ENCODE measurements at regions not wholly inside any gene's neighbourhood (a gene's known extent, or its start where the extent isn't known, plus 50 kb on each side); places are given as distances from the start of the nearest gene placed in this dataset.

GRCh38 chr6:127015858-127016257 lies 102.6 kb upstream of the RSPO3 start:
- no peak for DNase-seq (ENCODE audit: low read depth)
- no peak overlapping the region for H3K4me3 ChIP-seq (ENCODE audit: control insufficient read depth, low read depth, low read length)
- no peak for TF ChIP-seq CTCF (IDR thresholded peaks at IDR 0.05; ENCODE audit: control insufficient read depth, insufficient read depth, low read depth, low read length, missing control alignments)

GRCh38 chr6:127019828-127020227 lies 98.6 kb upstream of the RSPO3 start:
- no peak for DNase-seq (ENCODE audit: low read depth)
- no peak for TF ChIP-seq CTCF (IDR thresholded peaks at IDR 0.05; ENCODE audit: control insufficient read depth, insufficient read depth, low read depth, low read length, missing control alignments)

GRCh38 chr6:127022302-127022701 lies 96.2 kb upstream of the RSPO3 start:
- H3K4me3 ChIP-seq (ENCODE audit: control insufficient read depth, low read depth, low read length), result no peak overlapping the region
- peak; percentile 5 for DNase-seq (ENCODE audit: low read depth)
- TF ChIP-seq CTCF (IDR thresholded peaks at IDR 0.05; ENCODE audit: control insufficient read depth, insufficient read depth, low read depth, low read length, missing control alignments), result no peak

More at GRCh38 chr6:127019828-127020227, 98.6 kb upstream of the RSPO3 start:
- H3K4me3 ChIP-seq (ENCODE audit: control insufficient read depth, low read depth, low read length), result no peak overlapping the region

- H3K4me3 ChIP-seq (ENCODE audit: control insufficient read depth, low read depth, low read length), result no peak overlapping the region
- no peak for DNase-seq (ENCODE audit: low read depth)
- TF ChIP-seq CTCF (IDR thresholded peaks at IDR 0.05; ENCODE audit: control insufficient read depth, insufficient read depth, low read depth, low read length, missing control alignments), result no peak
These were observed 95.3 kb upstream of the RSPO3 start for GRCh38 chr6:127023001-127023778.

GRCh38 chr6:127026247-127026646 lies 92.2 kb upstream of the RSPO3 start:
- no peak for TF ChIP-seq CTCF (IDR thresholded peaks at IDR 0.05; ENCODE audit: control insufficient read depth, insufficient read depth, low read depth, low read length, missing control alignments)
- H3K4me3 ChIP-seq (ENCODE audit: control insufficient read depth, low read depth, low read length), result no peak overlapping the region

GRCh38 chr6:127030111-127030510 lies 88.4 kb upstream of the RSPO3 start:
- TF ChIP-seq CTCF (IDR thresholded peaks at IDR 0.05; ENCODE audit: control insufficient read depth, insufficient read depth, low read depth, low read length, missing control alignments), result no peak
- no peak overlapping the region for H3K4me3 ChIP-seq (ENCODE audit: control insufficient read depth, low read depth, low read length)
- DNase-seq (ENCODE audit: low read depth), result no peak

More at GRCh38 chr6:127026247-127026646, 92.2 kb upstream of the RSPO3 start:
- DNase-seq (ENCODE audit: low read depth), result no peak

Data from AG09309 (cell line).